HepG2 (cell line): ENCODE measurements at regions not wholly inside any gene's neighbourhood (a gene's known extent, or its start where the extent isn't known, plus 50 kb on each side); places are given as distances from the start of the nearest gene placed in this dataset.

ENCODE experiments used
- BRCA1 ChIP-seq: sonication (generic); formaldehyde crosslinking; IDR thresholded peaks from 2 replicates; pipeline ENCODE4 v1.4.0; 2020; ENCODE audit warnings: missing genetic modification reagents
- JUND ChIP-seq: sonication (generic); formaldehyde crosslinking; IDR thresholded peaks from 2 replicates; pipeline ENCODE4 v1.8.0; 2022; ENCODE audit warnings: mild to moderate bottlenecking, missing genetic modification reagents
- NRL ChIP-seq: sonication (generic); formaldehyde crosslinking; IDR thresholded peaks from 2 replicates; pipeline ENCODE4 v1.5.0; 2020; ENCODE audit warnings: missing genetic modification reagents, mild to moderate bottlenecking, moderate library complexity, borderline replicate concordance
- POLR2AphosphoS5 ChIP-seq: IDR thresholded peaks from 2 replicates; pipeline ENCODE4 v1.6.1; 2012; ENCODE audit warnings: low read depth, low read length
- SMARCC2 ChIP-seq: fragments of 450-650 bp; IDR thresholded peaks from 2 replicates; pipeline ENCODE4 v1.6.1; 2017; ENCODE audit warnings: antibody characterized with exemption, mild to moderate bottlenecking
- SP4 ChIP-seq: sonication (generic); formaldehyde crosslinking; IDR thresholded peaks from 2 replicates; pipeline ENCODE4 v1.8.1; 2023; ENCODE audit warnings: mild to moderate bottlenecking, missing genetic modification reagents
- ZNF138 ChIP-seq: sonication (generic); formaldehyde crosslinking; IDR thresholded peaks from 2 replicates; pipeline ENCODE4 v1.5.0; 2020; ENCODE audit warnings: mild to moderate bottlenecking, low read depth, missing genetic modification reagents
- ZNF768 ChIP-seq: sonication (generic); formaldehyde crosslinking; IDR thresholded peaks from 2 replicates; pipeline ENCODE4 v1.4.0; 2020; ENCODE audit warnings: missing genetic modification reagents
- TF ChIP-seq, protein P1 (sequence below): sonication (generic); formaldehyde crosslinking; IDR thresholded peaks from 2 replicates; pipeline ENCODE4 v1.5.0; 2020; ENCODE audit warnings: missing genetic modification reagents, mild to moderate bottlenecking, borderline replicate concordance
- TF ChIP-seq, protein P2 (sequence below): sonication (generic); formaldehyde crosslinking; IDR thresholded peaks from 2 replicates; pipeline ENCODE4 v1.5.0; 2020; ENCODE audit warnings: mild to moderate bottlenecking, missing genetic modification reagents, moderate library complexity
- TF ChIP-seq, protein P3 (sequence below): sonication (generic); formaldehyde crosslinking; IDR thresholded peaks from 2 replicates; pipeline ENCODE4 v1.4.0; 2020; ENCODE audit warnings: missing genetic modification reagents
- TF ChIP-seq, protein P4 (sequence below): sonication (generic); formaldehyde crosslinking; IDR thresholded peaks from one replicate; pipeline ENCODE4 v1.5.1; 2020; ENCODE audit warnings: mild to moderate bottlenecking, missing genetic modification reagents; ENCODE audit errors: not compliant biosample characterization

DNA sequence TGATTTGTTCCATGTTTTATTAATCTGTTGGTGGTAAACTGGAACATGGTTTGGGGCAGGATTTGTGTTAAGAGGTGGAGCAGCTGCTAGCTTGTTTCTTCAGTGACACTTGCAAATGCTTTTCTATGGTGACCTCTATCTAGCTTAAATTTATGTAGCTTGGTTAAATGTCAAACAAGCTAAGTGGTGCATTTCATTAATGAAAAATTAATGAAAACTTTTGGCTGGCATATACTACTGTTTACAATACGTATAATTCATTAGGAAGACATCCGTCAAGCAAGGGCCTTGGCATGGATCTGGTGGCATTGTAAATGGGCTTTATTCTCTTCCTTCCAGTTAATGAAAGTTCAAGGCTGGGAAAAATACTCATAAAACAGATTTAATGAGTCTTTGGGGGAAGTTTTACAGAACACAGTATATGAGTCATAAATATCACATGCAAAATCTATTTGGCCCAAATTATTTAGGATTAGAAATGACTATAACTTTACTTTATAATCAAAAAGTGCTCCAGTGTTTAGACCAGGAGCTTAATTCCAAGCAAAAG, 807.7 kb upstream of the SEL1L start:
- TF ChIP-seq, protein P1, sequence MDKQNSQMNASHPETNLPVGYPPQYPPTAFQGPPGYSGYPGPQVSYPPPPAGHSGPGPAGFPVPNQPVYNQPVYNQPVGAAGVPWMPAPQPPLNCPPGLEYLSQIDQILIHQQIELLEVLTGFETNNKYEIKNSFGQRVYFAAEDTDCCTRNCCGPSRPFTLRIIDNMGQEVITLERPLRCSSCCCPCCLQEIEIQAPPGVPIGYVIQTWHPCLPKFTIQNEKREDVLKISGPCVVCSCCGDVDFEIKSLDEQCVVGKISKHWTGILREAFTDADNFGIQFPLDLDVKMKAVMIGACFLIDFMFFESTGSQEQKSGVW (CRISPR knock-in tag) = no peak
- TF ChIP-seq, protein P2, sequence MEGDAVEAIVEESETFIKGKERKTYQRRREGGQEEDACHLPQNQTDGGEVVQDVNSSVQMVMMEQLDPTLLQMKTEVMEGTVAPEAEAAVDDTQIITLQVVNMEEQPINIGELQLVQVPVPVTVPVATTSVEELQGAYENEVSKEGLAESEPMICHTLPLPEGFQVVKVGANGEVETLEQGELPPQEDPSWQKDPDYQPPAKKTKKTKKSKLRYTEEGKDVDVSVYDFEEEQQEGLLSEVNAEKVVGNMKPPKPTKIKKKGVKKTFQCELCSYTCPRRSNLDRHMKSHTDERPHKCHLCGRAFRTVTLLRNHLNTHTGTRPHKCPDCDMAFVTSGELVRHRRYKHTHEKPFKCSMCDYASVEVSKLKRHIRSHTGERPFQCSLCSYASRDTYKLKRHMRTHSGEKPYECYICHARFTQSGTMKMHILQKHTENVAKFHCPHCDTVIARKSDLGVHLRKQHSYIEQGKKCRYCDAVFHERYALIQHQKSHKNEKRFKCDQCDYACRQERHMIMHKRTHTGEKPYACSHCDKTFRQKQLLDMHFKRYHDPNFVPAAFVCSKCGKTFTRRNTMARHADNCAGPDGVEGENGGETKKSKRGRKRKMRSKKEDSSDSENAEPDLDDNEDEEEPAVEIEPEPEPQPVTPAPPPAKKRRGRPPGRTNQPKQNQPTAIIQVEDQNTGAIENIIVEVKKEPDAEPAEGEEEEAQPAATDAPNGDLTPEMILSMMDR (CRISPR knock-in tag) = no peak
- TF ChIP-seq NRL (CRISPR knock-in tag) = no peak
- no peak for TF ChIP-seq SMARCC2
- no peak for TF ChIP-seq POLR2AphosphoS5
- TF ChIP-seq BRCA1 = no peak
- TF ChIP-seq, protein P3, sequence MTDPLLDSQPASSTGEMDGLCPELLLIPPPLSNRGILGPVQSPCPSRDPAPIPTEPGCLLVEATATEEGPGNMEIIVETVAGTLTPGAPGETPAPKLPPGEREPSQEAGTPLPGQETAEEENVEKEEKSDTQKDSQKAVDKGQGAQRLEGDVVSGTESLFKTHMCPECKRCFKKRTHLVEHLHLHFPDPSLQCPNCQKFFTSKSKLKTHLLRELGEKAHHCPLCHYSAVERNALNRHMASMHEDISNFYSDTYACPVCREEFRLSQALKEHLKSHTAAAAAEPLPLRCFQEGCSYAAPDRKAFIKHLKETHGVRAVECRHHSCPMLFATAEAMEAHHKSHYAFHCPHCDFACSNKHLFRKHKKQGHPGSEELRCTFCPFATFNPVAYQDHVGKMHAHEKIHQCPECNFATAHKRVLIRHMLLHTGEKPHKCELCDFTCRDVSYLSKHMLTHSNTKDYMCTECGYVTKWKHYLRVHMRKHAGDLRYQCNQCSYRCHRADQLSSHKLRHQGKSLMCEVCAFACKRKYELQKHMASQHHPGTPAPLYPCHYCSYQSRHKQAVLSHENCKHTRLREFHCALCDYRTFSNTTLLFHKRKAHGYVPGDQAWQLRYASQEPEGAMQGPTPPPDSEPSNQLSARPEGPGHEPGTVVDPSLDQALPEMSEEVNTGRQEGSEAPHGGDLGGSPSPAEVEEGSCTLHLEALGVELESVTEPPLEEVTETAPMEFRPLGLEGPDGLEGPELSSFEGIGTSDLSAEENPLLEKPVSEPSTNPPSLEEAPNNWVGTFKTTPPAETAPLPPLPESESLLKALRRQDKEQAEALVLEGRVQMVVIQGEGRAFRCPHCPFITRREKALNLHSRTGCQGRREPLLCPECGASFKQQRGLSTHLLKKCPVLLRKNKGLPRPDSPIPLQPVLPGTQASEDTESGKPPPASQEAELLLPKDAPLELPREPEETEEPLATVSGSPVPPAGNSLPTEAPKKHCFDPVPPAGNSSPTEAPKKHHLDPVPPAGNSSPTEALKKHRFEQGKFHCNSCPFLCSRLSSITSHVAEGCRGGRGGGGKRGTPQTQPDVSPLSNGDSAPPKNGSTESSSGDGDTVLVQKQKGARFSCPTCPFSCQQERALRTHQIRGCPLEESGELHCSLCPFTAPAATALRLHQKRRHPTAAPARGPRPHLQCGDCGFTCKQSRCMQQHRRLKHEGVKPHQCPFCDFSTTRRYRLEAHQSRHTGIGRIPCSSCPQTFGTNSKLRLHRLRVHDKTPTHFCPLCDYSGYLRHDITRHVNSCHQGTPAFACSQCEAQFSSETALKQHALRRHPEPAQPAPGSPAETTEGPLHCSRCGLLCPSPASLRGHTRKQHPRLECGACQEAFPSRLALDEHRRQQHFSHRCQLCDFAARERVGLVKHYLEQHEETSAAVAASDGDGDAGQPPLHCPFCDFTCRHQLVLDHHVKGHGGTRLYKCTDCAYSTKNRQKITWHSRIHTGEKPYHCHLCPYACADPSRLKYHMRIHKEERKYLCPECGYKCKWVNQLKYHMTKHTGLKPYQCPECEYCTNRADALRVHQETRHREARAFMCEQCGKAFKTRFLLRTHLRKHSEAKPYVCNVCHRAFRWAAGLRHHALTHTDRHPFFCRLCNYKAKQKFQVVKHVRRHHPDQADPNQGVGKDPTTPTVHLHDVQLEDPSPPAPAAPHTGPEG = no peak
- TF ChIP-seq ZNF138 = no peak
- TF ChIP-seq SP4 (CRISPR knock-in tag) = no peak
- TF ChIP-seq, protein P4, sequence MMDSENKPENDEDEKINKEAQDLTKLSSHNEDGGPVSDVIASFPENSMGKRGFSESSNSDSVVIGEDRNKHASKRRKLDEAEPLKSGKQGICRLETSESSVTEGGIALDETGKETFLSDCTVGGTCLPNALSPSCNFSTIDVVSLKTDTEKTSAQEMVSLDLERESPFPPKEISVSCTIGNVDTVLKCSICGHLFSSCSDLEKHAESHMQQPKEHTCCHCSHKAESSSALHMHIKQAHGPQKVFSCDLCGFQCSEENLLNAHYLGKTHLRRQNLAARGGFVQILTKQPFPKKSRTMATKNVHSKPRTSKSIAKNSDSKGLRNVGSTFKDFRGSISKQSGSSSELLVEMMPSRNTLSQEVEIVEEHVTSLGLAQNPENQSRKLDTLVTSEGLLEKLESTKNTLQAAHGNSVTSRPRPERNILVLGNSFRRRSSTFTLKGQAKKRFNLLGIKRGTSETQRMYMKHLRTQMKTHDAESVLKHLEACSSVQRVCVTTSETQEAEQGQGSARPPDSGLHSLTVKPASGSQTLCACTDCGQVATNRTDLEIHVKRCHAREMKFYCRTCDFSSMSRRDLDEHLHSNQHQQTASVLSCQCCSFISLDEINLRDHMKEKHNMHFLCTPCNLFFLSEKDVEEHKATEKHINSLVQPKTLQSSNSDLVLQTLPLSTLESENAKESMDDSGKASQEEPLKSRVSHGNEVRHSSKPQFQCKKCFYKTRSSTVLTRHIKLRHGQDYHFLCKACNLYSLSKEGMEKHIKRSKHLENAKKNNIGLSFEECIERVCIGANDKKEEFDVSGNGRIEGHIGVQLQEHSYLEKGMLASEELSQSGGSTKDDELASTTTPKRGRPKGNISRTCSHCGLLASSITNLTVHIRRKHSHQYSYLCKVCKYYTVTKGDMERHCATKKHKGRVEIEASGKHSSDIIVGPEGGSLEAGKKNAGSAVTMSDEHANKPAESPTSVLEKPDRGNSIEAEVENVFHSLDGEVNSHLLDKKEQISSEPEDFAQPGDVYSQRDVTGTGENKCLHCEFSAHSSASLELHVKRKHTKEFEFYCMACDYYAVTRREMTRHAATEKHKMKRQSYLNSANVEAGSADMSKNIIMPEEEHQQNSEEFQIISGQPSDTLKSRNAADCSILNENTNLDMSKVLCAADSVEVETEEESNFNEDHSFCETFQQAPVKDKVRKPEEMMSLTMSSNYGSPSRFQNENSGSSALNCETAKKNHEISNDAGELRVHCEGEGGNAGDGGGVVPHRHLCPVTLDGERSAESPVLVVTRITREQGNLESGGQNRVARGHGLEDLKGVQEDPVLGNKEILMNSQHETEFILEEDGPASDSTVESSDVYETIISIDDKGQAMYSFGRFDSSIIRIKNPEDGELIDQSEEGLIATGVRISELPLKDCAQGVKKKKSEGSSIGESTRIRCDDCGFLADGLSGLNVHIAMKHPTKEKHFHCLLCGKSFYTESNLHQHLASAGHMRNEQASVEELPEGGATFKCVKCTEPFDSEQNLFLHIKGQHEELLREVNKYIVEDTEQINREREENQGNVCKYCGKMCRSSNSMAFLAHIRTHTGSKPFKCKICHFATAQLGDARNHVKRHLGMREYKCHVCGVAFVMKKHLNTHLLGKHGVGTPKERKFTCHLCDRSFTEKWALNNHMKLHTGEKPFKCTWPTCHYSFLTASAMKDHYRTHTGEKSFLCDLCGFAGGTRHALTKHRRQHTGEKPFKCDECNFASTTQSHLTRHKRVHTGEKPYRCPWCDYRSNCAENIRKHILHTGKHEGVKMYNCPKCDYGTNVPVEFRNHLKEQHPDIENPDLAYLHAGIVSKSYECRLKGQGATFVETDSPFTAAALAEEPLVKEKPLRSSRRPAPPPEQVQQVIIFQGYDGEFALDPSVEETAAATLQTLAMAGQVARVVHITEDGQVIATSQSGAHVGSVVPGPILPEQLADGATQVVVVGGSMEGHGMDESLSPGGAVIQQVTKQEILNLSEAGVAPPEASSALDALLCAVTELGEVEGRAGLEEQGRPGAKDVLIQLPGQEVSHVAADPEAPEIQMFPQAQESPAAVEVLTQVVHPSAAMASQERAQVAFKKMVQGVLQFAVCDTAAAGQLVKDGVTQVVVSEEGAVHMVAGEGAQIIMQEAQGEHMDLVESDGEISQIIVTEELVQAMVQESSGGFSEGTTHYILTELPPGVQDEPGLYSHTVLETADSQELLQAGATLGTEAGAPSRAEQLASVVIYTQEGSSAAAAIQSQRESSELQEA (CRISPR knock-in tag) = no peak
- TF ChIP-seq ZNF768 = no peak
- no peak for TF ChIP-seq JUND
